Gastroesophageal sphincter (tissue), 4 donors: ENCODE measurements at regions not wholly inside any gene's neighbourhood (a gene's known extent, or its start where the extent isn't known, plus 50 kb on each side); places are given as distances from the start of the nearest gene placed in this dataset.

ENCODE experiments used
- ATAC-seq: fragments of 150-250 bp; one replicate; pipeline ENCODE4 v1.9.1; 2016; ENCODE audit warnings: mild to moderate bottlenecking, moderate library complexity
- H3K27ac ChIP-seq, 4 donors: fragments of 200-600 bp; sonication (generic) in 3 of 4; 1 replicate in 3 of 4; 2 replicates in 1 of 4; pipeline ENCODE4 v1.5.1; 2016 to 2019
- H3K27me3 ChIP-seq: fragments of 200-600 bp; sonication (generic); one replicate; pipeline ENCODE4 v1.5.1; 2019
- H3K36me3 ChIP-seq, 2 donors: fragments of 200-600 bp; sonication (generic); one replicate each; pipeline ENCODE4 v1.5.1; 2019; ENCODE audit warnings: control low read depth in 1 of 2
- H3K4me1 ChIP-seq, 3 donors: fragments of 200-600 bp; sonication (generic); 1 replicate in 2 of 3; 2 replicates in 1 of 3; pipeline ENCODE4 v1.5.1; 2016 to 2019; ENCODE audit warnings: control low read depth in 2 of 3
- H3K4me3 ChIP-seq, 2 donors: fragments of 200-600 bp; sonication (generic); one replicate each; pipeline ENCODE4 v1.5.1; 2019; ENCODE audit warnings: mild to moderate bottlenecking in 1 of 2, moderate library complexity in 1 of 2
- H3K9me3 ChIP-seq, 3 donors: fragments of 200-600 bp; sonication (generic); one replicate each; pipeline ENCODE4 v1.5.1; 2017 to 2019; ENCODE audit warnings: control low read depth in 2 of 3
- CTCF ChIP-seq, 4 experiments: fragments of 200-600 bp in 2 of 4; fragments of 450-650 bp in 2 of 4; sonication (generic) in 1 of 4; IDR thresholded peaks; one replicate each; pipeline ENCODE4 v1.5.1; 2017 to 2019; ENCODE audit warnings: antibody characterized with exemption in 4 of 4, mild to moderate bottlenecking in 2 of 4, moderate library complexity in 2 of 4
- EP300 ChIP-seq: sonication (generic); formaldehyde crosslinking; IDR thresholded peaks from one replicate; pipeline ENCODE4 v1.6.1; 2017; ENCODE audit warnings: antibody characterized with exemption, mild to moderate bottlenecking
- POLR2A ChIP-seq, 2 donors: fragments of 450-650 bp; IDR thresholded peaks; one replicate each; pipeline ENCODE4 v1.6.1; 2017; ENCODE audit warnings: antibody characterized with exemption in 2 of 2, mild to moderate bottlenecking in 2 of 2, moderate library complexity in 1 of 2
- POLR2AphosphoS5 ChIP-seq: sonication (generic); formaldehyde crosslinking; IDR thresholded peaks from one replicate; pipeline ENCODE4 v1.6.1; 2017; ENCODE audit warnings: antibody characterized with exemption
- WGBS, 2 donors: methylation state at CpG; one replicate each; pipeline ENCODE4 v1.1.5; 2018; ENCODE audit warnings: low coverage in 1 of 2; 5-methylcytosine and 5-hydroxymethylcytosine counted together

GRCh38 chr6:114421199-114421598 is 78.4 kb upstream of the HS3ST5 start:
- no peaks in the 10 kb centered on the region for H3K27me3 ChIP-seq
- TF ChIP-seq EP300 = no peak
- TF ChIP-seq POLR2AphosphoS5 = no peak
- TF ChIP-seq POLR2A (IDR thresholded peaks at IDR 0.05) = no peak
- no peak for TF ChIP-seq CTCF (IDR thresholded peaks at IDR 0.05)
- no peaks in the 10 kb centered on the region for H3K9me3 ChIP-seq
- H3K4me1 ChIP-seq = no peaks in the 10 kb centered on the region
- H3K27ac ChIP-seq = no peak overlapping the region
- no peak for ATAC-seq
- H3K36me3 ChIP-seq = no peaks in the 10 kb centered on the region
- no peak overlapping the region for H3K4me3 ChIP-seq

- no peak for TF ChIP-seq CTCF (IDR thresholded peaks at IDR 0.05)
- no peak for TF ChIP-seq EP300
- TF ChIP-seq POLR2A (IDR thresholded peaks at IDR 0.05) = no peak
- no peak for TF ChIP-seq POLR2AphosphoS5
- H3K36me3 ChIP-seq = no peaks in the 10 kb centered on the region
- WGBS, 2 donors = 43 to 51% methylated on average over 2 of the region's 2 CpGs
- H3K4me1 ChIP-seq = no peaks in the 10 kb centered on the region
- no peaks in the 10 kb centered on the region for H3K27me3 ChIP-seq
- H3K4me3 ChIP-seq = no peak overlapping the region
- ATAC-seq = no peak
- H3K27ac ChIP-seq = no peak overlapping the region
- no peaks in the 10 kb centered on the region for H3K9me3 ChIP-seq
Measured at GRCh38 chr6:114419175-114419574, 76.4 kb upstream of the HS3ST5 start.

- TF ChIP-seq CTCF (IDR thresholded peaks at IDR 0.05) (no peak), POLR2A (IDR thresholded peaks at IDR 0.05) (no peak), POLR2AphosphoS5 (no peak), EP300 (no peak)
- no peaks in the 10 kb centered on the region for H3K27me3 ChIP-seq
- no peaks in the 10 kb centered on the region for H3K9me3 ChIP-seq
- no peak overlapping the region for H3K27ac ChIP-seq
- ATAC-seq = no peak
- no peak overlapping the region for H3K4me3 ChIP-seq
- WGBS, 2 donors = 90 to 96% methylated on average over 4 to 5 of the region's 5 CpGs
- H3K4me1 ChIP-seq = no peaks in the 10 kb centered on the region
- H3K36me3 ChIP-seq = no peaks in the 10 kb centered on the region
Measured at GRCh38 chr6:114418304-114418972, 75.6 kb upstream of the HS3ST5 start.

GRCh38 chr6:114407426-114408035 is 64.7 kb upstream of the HS3ST5 start:
- WGBS, 2 donors = 54 to 82% methylated on average over 5 to 6 of the region's 6 CpGs

More at GRCh38 chr6:114407426-114408035, 64.7 kb upstream of the HS3ST5 start:
- Histone ChIP-seq H3K4me3 (no peak overlapping the region), H3K9me3 (no peaks in the 10 kb centered on the region), H3K4me1 (no peaks in the 10 kb centered on the region), H3K27me3 (no peaks in the 10 kb centered on the region), H3K36me3 (no peaks in the 10 kb centered on the region), H3K27ac (no peak overlapping the region)
- ATAC-seq = no peak
- TF ChIP-seq POLR2AphosphoS5 (no peak), EP300 (no peak), CTCF (IDR thresholded peaks at IDR 0.05) (no peak), POLR2A (IDR thresholded peaks at IDR 0.05) (no peak)
